HepG2 (cell line): ENCODE measurements at regions not wholly inside any gene's neighbourhood (a gene's known extent, or its start where the extent isn't known, plus 50 kb on each side); places are given as distances from the start of the nearest gene placed in this dataset.

Experiments used
- BHLHE40 ChIP-seq: IDR thresholded peaks from 2 replicates; pipeline ENCODE4 v1.6.1; 2011; ENCODE audit warnings: low read length, improper control_type of control experiment
- FOXA1 ChIP-seq, 2 experiments: fragments of 450-650 bp in 1 of 2; sonication (generic) in 1 of 2; formaldehyde crosslinking in 1 of 2; IDR thresholded peaks; 2 replicates each; pipeline versions ENCODE4 v1.4.0 to v1.6.1; 2016 to 2020; ENCODE audit warnings: missing genetic modification reagents in 1 of 2
- HNRNPK ChIP-seq: fragments of 200-400 bp; formaldehyde crosslinking; IDR thresholded peaks from 2 replicates; pipeline ENCODE4 v1.6.1; 2018; ENCODE audit warnings: low read length, low read depth, moderate library complexity, mild to moderate bottlenecking; ENCODE audit not compliant: poor library complexity, severe bottlenecking
- POLR2AphosphoS5 ChIP-seq: IDR thresholded peaks from 2 replicates; pipeline ENCODE4 v1.6.1; 2012; ENCODE audit warnings: low read depth, low read length
- REPIN1 ChIP-seq: sonication (generic); formaldehyde crosslinking; IDR thresholded peaks from 2 replicates; pipeline ENCODE4 v1.8.0; 2022; ENCODE audit warnings: missing genetic modification reagents, low read depth, mild to moderate bottlenecking, borderline replicate concordance
- SMYD3 ChIP-seq: sonication (generic); formaldehyde crosslinking; IDR thresholded peaks from 2 replicates; pipeline ENCODE4 v1.8.1; 2023; ENCODE audit warnings: mild to moderate bottlenecking, missing genetic modification reagents
- SP140L ChIP-seq: sonication (generic); formaldehyde crosslinking; IDR thresholded peaks from 2 replicates; pipeline ENCODE4 v1.4.0; 2020; ENCODE audit warnings: missing genetic modification reagents, borderline replicate concordance
- SRSF9 ChIP-seq: fragments of 200-400 bp; formaldehyde crosslinking; IDR thresholded peaks from 2 replicates; pipeline ENCODE4 v1.6.1; 2018; ENCODE audit warnings: borderline replicate concordance, mild to moderate bottlenecking, low read depth, low read length; ENCODE audit not compliant: insufficient read depth, poor library complexity, severe bottlenecking
- ZNF12 ChIP-seq: sonication (generic); formaldehyde crosslinking; IDR thresholded peaks from 2 replicates; pipeline ENCODE4 v1.5.0; 2020; ENCODE audit warnings: missing genetic modification reagents
- ZNF232 ChIP-seq: sonication (generic); formaldehyde crosslinking; IDR thresholded peaks from 2 replicates; pipeline ENCODE4 v1.4.0; 2020; ENCODE audit warnings: missing genetic modification reagents, borderline replicate concordance
- ZNF350 ChIP-seq: sonication (generic); formaldehyde crosslinking; IDR thresholded peaks from 2 replicates; pipeline ENCODE4 v1.4.0; 2020; ENCODE audit warnings: mild to moderate bottlenecking, low read depth, missing genetic modification reagents, borderline replicate concordance
- ZNF562 ChIP-seq: sonication (generic); formaldehyde crosslinking; IDR thresholded peaks from 2 replicates; pipeline ENCODE4 v1.8.0; 2022; ENCODE audit warnings: missing genetic modification reagents, borderline replicate concordance

- TF ChIP-seq ZNF232 (no peak), REPIN1 (no peak), HNRNPK (no peak), ZNF350 (no peak), ZNF562 (no peak), BHLHE40 (no peak), ZNF12 (CRISPR knock-in tag) (no peak), FOXA1 (IDR thresholded peaks at IDR 0.05) (no peak), FOXA1 (CRISPR knock-in tag; IDR thresholded peaks at IDR 0.05) (no peak), SMYD3 (no peak), POLR2AphosphoS5 (no peak), SRSF9 (no peak), SP140L (CRISPR knock-in tag) (no peak)
Measured at GRCh38 chr13:88585861-88586260, 914.7 kb downstream of the SLITRK5 start.
